Activated B cell treated with CpG ODN at 0.5 μM for 24 hours (primary cell): ENCODE measurements at regions not wholly inside any gene's neighbourhood (a gene's known extent, or its start where the extent isn't known, plus 50 kb on each side); places are given as distances from the start of the nearest gene placed in this dataset.
"Not testable (repeated sequence)": the region's sequence is repeated elsewhere in the genome, so short reads cannot be mapped to it uniquely, and the experiment has no call there.

Experiments used
- ATAC-seq: fragments of 200-7000 bp; cut with Tn5 transposase; one replicate; pipeline ENCODE4 v1.10.0; 2021; ENCODE audit warnings: low read depth, mild to moderate bottlenecking, moderate library complexity
- CTCF ChIA-PET: fragments of 350-600 bp; sonication (Branson Sonifier 250); formaldehyde crosslinking; loops from one replicate; lab custom pipeline; 2021; ENCODE audit warnings: antibody characterized with exemption; lab: Charles Lee
- POLR2A ChIA-PET: fragments of 350-600 bp; sonication (Branson Sonifier 250); formaldehyde crosslinking; loops from one replicate; lab custom pipeline; 2021; ENCODE audit warnings: antibody characterized with exemption; lab: Charles Lee
- DNase-seq: peaks from one replicate; pipeline ENCODE4 v3.0.0; 2022
- H3K27ac Mint-ChIP-seq: one replicate; pipeline ENCODE4 v1.8.0; 2020; ENCODE audit warnings: mixed read lengths
- H3K27me3 Mint-ChIP-seq: one replicate; pipeline ENCODE4 v1.8.0; 2021; ENCODE audit warnings: mixed read lengths
- H3K36me3 Mint-ChIP-seq: one replicate; pipeline ENCODE4 v1.8.0; 2021; ENCODE audit warnings: low read depth, mixed read lengths
- H3K4me1 Mint-ChIP-seq: one replicate; pipeline ENCODE4 v1.8.0; 2021; ENCODE audit warnings: mixed read lengths
- H3K4me3 Mint-ChIP-seq: one replicate; pipeline ENCODE4 v1.8.0; 2020; ENCODE audit warnings: mild to moderate bottlenecking, mixed read lengths
- H3K9me3 Mint-ChIP-seq: one replicate; pipeline ENCODE4 v1.8.0; 2020; ENCODE audit warnings: mixed read lengths
- intact Hi-C: fragments of 100-400 bp; cut with micrococcal nuclease; formaldehyde crosslinking; loops from one replicate; pipeline ENCODE4 v1.15.1; 2024
- TF ChIP-seq, protein P1 (sequence below): fragments of 200-600 bp; IDR thresholded peaks from one replicate; pipeline ENCODE4 v1.8.0; 2022; ENCODE audit warnings: antibody characterized with exemption, mild to moderate bottlenecking

DNA sequence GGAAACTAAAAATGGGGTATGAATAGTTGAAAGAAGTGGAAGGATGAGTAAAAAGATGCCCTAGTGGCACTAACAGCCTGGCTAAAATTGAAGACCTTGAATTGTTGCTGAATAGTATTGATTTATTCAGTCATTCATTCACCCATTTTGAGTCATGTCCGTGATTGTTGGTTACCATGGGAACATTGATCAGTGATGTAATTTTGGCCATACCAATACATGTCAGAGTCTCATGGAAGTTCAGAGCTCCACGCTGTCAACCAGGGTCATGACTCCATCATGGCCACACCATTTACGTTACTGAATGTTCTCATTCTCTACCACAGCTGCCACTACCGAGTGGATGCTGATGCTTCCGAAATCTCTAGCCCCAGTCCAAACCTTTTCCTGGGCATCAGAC lies 62.5 kb upstream of the FOXE1 start:
- DNase-seq (no peak), ATAC-seq (no peak)
- POLR2A ChIA-PET: no interaction called here
- Mint-ChIP-seq H3K27ac (no peak overlapping the region), H3K4me1 (no peaks in the 10 kb centered on the region), H3K9me3 (no peaks in the 10 kb centered on the region), H3K4me3 (no peak overlapping the region), H3K27me3 (peaks cover 14% of the 10 kb centered on the region), H3K36me3 (no peaks in the 10 kb centered on the region)
- TF ChIP-seq, protein P1, sequence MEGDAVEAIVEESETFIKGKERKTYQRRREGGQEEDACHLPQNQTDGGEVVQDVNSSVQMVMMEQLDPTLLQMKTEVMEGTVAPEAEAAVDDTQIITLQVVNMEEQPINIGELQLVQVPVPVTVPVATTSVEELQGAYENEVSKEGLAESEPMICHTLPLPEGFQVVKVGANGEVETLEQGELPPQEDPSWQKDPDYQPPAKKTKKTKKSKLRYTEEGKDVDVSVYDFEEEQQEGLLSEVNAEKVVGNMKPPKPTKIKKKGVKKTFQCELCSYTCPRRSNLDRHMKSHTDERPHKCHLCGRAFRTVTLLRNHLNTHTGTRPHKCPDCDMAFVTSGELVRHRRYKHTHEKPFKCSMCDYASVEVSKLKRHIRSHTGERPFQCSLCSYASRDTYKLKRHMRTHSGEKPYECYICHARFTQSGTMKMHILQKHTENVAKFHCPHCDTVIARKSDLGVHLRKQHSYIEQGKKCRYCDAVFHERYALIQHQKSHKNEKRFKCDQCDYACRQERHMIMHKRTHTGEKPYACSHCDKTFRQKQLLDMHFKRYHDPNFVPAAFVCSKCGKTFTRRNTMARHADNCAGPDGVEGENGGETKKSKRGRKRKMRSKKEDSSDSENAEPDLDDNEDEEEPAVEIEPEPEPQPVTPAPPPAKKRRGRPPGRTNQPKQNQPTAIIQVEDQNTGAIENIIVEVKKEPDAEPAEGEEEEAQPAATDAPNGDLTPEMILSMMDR: no peak
- intact Hi-C loops: no loop called here
- CTCF ChIA-PET: no interaction called here

DNA sequence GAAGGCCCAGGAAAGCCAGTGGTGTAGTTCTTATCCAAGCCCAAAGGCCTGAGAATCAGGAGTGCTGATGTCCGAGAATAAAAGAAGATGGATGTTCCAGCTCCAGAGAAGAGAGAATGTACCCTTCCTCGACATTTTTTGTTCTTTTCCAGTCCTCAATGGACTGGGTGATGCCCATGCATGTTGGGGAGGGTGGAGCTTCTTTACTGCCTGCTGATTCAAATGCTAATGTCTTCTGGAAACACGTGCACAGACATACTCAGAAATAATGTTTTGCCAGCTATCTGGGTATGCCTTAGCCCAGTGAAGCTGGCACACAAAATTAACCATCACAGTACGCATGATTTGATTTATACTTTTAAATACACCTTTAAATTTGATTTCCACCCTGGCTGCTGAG lies 61.5 kb upstream of the FOXE1 start:
- Mint-ChIP-seq H3K27ac (no peak overlapping the region), H3K4me1 (no peaks in the 10 kb centered on the region), H3K36me3 (no peaks in the 10 kb centered on the region), H3K27me3 (peaks cover 14% of the 10 kb centered on the region), H3K9me3 (no peaks in the 10 kb centered on the region), H3K4me3 (no peak overlapping the region)
- ATAC-seq (no peak), DNase-seq (no peak)
- intact Hi-C loops: no loop called here
- ChIA-PET CTCF (no interaction called here), POLR2A (no interaction called here)
- TF ChIP-seq, protein P1: no peak

DNA sequence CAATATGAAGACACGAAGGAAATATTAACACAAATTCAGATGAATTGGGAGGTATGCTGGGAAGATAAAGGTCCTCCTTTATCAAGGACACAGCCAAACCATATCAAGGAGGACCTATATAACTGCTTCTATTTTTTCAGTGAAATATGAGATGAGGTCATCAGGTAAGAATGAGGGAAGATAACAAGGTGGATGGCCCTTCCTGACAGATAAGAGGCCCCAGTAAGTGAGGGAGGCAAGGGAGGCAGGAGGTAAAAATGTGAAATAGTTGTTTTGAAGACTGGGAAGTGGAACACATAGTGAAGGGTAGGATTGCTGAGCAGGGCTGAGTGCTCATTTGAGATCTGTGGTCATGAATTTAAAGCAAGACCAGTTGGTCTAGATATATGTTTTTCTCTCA lies 60.0 kb upstream of the FOXE1 start:
- H3K9me3 Mint-ChIP-seq: no peaks in the 10 kb centered on the region
- H3K4me1 Mint-ChIP-seq: no peaks in the 10 kb centered on the region
- H3K4me3 Mint-ChIP-seq: no peak overlapping the region
- intact Hi-C loops: no loop called here
- no peak for ATAC-seq
- DNase-seq: no peak
- peaks cover 8% of the 10 kb centered on the region for H3K27me3 Mint-ChIP-seq
- no peak overlapping the region for H3K27ac Mint-ChIP-seq
- POLR2A ChIA-PET: no interaction called here
- CTCF ChIA-PET: no interaction called here
- H3K36me3 Mint-ChIP-seq: no peaks in the 10 kb centered on the region
- TF ChIP-seq, protein P1: no peak

DNA sequence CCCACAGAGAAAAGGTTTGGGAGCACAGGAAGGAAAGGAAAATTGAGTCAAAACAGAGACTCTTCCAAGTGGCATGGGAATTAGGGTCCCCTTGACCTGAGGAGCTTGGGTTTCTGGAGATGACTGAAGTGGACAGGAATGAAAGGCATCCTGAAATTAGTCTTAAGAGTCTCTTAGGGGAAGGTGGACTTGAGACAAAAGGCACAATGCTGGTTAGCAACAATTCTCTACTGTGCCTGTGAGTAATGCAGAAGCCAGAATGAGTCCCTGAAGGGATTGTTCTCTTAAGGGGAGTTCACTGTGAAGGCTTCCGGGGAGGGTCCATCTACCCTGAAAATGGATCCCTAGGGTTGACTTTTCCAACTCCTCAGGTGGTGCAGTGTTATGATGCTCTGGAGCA lies 58.4 kb upstream of the FOXE1 start:
- DNase-seq (no peak), ATAC-seq (no peak)
- H3K27ac Mint-ChIP-seq: no peak overlapping the region
- no peak overlapping the region for H3K4me3 Mint-ChIP-seq
- POLR2A ChIA-PET: interaction anchor here (0.6 kb wide), 1 partner anchor 206 kb away, joined by 7 read pairs; no protein-coding TSS in a partner anchor
- H3K27me3 Mint-ChIP-seq: peaks cover 6% of the 10 kb centered on the region
- no peaks in the 10 kb centered on the region for H3K4me1 Mint-ChIP-seq
- intact Hi-C loops: no loop called here
- TF ChIP-seq, protein P1: no peak
- H3K36me3 Mint-ChIP-seq: no peaks in the 10 kb centered on the region
- H3K9me3 Mint-ChIP-seq: no peaks in the 10 kb centered on the region
- CTCF ChIA-PET: no interaction called here

DNA sequence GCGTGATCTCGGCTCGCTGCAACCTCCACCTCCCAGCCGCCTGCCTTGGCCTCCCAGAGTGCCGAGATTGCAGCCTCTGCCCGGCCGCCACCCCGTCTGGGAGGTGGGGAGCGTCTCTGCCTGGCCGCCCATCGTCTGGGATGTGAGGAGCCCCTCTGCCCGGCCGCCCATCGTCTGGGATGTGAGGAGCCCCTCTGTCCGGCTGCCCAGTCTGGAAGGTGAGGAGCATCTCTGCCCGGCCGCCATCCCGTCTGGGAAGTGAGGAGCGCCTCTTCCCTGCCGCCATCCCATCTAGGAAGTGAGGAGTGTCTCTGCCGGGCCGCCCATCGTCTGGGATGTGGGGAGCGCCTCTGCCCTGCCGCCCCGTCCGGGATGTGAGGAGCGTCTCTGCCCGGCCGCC lies 56.9 kb upstream of the FOXE1 start:
- DNase-seq, H3K9me3 Mint-ChIP-seq, H3K4me1 Mint-ChIP-seq, CTCF ChIA-PET, H3K27ac Mint-ChIP-seq, H3K27me3 Mint-ChIP-seq, POLR2A ChIA-PET, intact Hi-C loops, ATAC-seq, H3K4me3 Mint-ChIP-seq, H3K36me3 Mint-ChIP-seq: not testable (repeated sequence)

DNA sequence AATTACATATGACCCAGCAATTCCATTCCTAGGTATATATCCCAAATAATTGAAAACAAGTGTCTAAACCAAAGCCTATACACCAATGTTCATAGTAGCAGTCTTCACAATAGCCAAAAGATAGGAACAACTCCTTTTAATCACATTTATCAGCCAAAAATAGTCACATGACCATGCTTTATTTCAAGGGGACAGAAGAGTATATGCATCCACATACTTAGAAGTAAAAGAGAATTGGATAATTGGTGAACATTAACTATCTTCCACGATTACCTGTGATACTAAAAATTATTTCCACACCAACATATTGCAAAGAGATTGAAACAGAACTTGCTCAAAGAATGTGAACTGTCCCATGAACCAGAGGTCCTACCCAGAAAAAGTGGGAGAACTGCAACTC lies 51.8 kb upstream of the FOXE1 start:
- TF ChIP-seq, protein P1: no peak
- Mint-ChIP-seq H3K36me3 (no peaks in the 10 kb centered on the region), H3K27ac (no peak overlapping the region), H3K9me3 (no peaks in the 10 kb centered on the region), H3K4me3 (no peak overlapping the region), H3K4me1 (peaks cover 7% of the 10 kb centered on the region), H3K27me3 (peaks cover 20% of the 10 kb centered on the region)
- intact Hi-C loops: loop anchor here (5.0 kb wide), 1 partner anchor 46 kb away; no protein-coding TSS in a partner anchor
- DNase-seq: no peak
- no peak for ATAC-seq
- ChIA-PET CTCF (no interaction called here), POLR2A (no interaction called here)
